ENCODE measurements at regions not wholly inside any gene's neighbourhood (a gene's known extent, or its start where the extent isn't known, plus 50 kb on each side); places are given as distances from the start of the nearest gene placed in this dataset.
"Not testable (repeated sequence)": the region's sequence is repeated elsewhere in the genome, so short reads cannot be mapped to it uniquely, and the experiment has no call there.

DNA sequence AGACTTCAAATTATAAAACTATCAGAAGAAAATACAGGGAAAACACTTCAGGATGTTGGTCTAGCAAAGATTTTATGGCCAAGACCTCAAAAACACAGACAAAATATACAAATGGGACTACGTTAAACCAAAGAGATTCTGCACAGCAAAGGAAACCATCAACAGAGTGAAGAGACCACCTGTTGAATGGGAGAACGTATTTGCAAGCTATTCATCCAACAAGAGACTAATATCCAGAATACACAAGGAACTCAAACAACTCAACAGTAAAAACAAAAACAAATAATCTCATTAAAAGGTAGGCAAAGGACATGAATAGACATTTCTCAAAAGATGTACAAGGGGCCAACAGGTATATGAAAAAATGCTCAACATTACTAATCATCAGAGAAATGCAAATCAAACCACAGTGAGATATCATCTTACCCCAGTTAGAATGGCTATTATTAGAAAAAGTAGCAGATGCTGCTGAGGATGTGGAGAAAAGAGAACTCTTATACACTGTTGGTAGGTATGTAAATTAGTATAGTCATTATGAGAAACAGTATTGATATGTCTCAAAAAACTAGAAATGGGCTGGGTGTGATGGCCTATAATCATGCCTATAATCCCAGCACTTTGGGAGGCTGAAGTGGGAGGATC lies 112.6 kb downstream of the LRIG2 start:
- DNase-seq: no peak

- DNase-seq: no peak
Observed at GRCh38 chr1:113190078-113190477, 117.1 kb downstream of the LRIG2 start.

GRCh38 chr1:113190930-113191329 lies 117.9 kb downstream of the LRIG2 start:
- DNase-seq: no peak

- peak; percentile 7 for DNase-seq
Observed at GRCh38 chr1:113191579-113192076, 118.6 kb downstream of the LRIG2 start.

- no peak for DNase-seq
Observed at GRCh38 chr1:113192242-113192641, 119.2 kb downstream of the LRIG2 start.

DNA sequence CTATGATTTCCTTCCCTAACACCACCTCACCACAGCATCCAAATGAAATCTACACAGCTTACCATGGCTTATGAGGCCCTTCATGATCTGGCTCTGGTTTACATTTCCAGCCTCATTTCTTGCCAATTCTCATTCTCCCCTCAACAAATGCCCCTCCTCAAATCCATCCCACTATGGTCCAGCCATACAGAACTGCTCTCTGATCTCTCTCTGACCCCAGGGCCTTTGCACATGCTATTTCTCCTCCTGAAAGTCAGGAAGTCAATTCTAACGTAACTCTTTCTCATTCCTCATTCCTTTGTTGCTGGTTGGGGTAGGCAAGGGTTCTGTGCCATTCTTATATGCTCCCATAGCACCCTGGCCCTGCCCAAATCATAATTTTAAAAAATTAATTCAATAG lies 120.0 kb downstream of the LRIG2 start:
- no peak for DNase-seq

- no peak for DNase-seq
Observed at GRCh38 chr1:113194846-113195830, 122.1 kb downstream of the LRIG2 start.

- no peak for DNase-seq
Observed at GRCh38 chr1:113197719-113198330, 124.8 kb downstream of the LRIG2 start.

GRCh38 chr1:113198806-113199205 lies 125.8 kb downstream of the LRIG2 start:
- DNase-seq: no peak

DNA sequence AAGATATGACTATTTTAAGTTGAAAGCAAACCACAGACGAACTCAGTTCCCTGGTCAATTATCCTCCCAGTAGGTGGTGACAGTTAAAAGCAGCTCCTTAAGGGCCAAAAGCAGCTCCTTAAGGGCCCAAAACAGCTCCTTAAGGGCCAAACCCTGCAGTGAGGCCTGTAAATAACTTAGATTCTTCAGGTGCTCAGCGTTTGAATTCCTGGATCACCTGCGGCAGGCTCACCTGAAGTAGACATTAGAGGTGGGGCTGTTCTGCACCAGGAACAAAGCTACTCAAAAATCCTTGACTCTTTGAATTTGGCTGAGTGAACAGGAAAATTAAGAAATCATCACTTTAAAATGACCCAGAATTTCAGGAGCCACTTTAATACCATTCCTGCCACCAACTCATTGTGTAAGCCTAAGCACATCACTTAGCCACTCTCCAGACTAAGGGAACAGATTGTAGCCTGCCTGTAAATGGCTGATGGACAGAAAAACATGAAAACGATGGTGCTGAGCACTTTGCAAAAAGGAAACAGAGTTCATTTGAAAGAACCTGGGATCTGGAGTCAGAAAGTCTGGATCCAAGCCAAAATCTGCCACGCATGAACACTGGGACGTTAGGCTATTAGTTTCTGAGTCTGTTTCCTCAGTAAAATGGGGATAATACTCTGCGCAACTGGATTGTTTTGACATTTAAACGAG lies 126.9 kb downstream of the LRIG2 start:
- no peak for DNase-seq

DNA sequence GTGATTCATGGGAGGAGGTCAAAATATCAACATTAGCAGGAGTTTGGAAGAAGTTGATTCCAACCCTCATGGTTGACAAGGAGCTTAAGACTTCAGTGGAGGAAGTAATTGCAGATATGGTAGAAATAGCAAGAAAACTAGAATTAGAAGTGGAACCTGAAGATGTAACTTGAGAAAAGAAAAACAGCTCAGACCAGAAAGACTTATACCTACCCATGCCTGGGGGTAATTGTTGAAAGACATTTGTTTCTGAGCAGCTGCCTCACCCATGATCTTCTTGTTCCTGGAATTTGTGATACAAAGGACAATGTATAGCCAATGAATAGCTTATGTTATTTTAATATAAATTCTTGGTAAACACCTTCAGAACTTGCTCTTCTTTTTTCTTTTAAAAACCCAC lies 128.6 kb downstream of the LRIG2 start:
- DNase-seq: no peak

- no peak for DNase-seq
Observed at GRCh38 chr1:113205980-113206766, 133.2 kb downstream of the LRIG2 start.

DNA sequence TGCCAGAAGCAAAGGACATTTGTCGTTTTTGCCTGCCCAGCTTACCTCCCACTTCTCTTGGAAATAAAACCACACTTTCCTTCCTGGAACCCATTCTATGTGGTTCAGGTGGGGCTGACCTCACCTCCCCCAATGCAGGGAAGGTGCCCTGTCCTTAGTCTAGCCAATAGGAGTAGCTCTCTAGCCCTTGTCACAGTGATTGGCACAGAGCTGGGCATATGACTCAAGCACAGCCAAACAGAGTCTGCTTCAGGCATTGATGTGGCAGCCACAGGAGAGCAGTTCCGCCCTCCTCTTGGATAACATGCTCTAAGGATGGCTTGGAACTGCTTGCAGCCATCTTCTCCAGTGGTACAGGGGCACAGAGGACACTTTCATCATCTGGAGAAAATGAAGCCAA lies 134.0 kb downstream of the LRIG2 start:
- DNase-seq: no peak

- no peak for DNase-seq
Observed at GRCh38 chr1:113207457-113207856, 134.5 kb downstream of the LRIG2 start.

DNA sequence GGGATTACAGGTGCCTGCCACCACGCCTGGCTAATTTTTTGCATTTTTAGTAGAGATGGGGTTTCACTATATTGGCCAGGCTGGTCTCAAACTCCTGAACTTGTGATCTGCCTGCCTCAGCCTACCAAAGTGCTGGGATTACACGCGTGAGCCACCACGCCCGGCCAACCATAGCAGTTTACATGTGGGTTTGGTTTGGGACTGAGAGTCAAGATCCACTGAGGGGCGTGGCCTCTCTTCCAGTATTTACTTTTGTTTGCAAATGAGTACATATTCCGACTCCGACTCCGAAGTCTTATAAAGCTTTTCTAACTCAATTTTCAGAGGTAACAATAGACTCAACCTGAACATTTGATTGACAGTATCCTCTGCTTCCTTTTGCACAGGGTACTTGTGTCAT lies 135.4 kb downstream of the LRIG2 start:
- DNase-seq: not testable (repeated sequence)

GRCh38 chr1:113210248-113210647 lies 137.2 kb downstream of the LRIG2 start:
- no peak for DNase-seq

DNA sequence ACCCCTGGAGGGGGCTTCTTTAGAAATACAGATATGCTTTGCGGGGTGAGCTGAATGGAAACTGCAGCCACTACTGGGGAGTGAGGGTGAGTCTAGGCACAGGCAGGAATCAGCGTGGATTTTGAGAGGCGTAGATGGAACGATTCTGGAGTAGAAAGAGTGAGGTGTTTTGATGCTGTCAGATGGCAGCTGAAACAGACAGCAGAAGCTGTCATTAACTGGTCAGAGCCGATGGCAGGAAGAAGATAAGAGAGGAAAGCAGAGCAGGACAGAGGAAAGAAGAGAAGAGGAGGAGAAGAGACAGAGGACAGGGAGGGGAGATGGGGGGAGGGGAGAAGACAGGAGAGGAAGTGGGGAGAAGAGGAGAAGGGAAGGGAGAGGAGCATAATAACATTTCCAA lies 138.5 kb downstream of the LRIG2 start:
- DNase-seq: no peak

- no peak for DNase-seq
Observed at GRCh38 chr1:113215015-113215414, 142.0 kb downstream of the LRIG2 start.

DNA sequence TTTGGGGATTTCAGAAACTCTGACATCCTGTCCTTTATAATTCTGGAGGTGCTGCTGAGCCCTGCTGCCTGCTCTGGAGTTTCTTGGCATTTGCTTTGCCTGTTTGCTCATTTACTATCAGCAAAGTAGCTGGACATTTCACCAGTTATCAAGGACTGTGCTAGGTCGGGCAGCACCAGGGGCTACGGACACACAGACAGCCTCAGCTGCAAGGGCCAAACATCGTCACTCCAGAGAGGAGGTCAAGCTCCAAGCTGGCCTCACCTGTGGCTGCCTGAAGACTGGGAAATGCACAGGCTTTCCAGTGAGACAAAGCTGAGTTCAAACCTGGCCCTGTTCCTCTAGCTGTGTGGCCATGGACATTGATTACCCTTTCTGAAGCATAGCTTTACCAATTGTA lies 143.7 kb downstream of the LRIG2 start:
- DNase-seq: no peak

DNA sequence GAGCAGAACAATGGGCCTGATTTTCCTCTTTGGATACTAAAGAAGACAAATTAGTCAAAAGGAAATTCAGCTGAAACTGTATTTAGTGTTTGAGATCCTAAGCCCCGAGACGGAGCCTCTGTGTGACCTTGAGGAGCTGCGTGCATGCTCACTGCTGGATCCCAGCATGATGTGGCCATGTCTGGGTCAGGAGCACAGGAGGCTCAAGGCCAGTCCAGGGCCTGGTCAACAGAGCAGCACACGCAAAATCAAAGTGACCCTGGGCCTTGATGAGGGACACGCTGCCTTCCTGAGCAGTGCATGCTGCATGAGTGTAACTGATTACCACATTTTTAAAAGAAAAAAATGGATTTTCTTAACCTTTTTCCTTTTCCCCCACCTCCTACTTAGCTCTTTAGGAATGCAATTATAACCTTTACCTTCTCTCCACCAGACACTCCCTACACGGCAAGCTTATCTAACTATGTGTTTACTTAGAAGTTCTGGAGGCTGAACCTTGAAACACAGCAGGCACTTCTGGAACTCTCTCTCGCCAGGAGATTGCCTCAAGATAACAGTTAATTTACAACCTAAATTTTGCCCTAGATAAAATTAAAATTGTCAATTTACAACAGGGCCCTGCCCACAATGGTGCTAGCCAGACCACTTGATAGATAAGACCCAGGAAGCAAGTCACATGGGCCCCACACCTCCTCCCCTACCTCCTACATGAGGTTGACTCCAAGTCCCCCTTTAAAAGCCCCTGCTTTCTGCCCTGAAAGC lies 144.6 kb downstream of the LRIG2 start:
- DNase-seq: no peak

DNA sequence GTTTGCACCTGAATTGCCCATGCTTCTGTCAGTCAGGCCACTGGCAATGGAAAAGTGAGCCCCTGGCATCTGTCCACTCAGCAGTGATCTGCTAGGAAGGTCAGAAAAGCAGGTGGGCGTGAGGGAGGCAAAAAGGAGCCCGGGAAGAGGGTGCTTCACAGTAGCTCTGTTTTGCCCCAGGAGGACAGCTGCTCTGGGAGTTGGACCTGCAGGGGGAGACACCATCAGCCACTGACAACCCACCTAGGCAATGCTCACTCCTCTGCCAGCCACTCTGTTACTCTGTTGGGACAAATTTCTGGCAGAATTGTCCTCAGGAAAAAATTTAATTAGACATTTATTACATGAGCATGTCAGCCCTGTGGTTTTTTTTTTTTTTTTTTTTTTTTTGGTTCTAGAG lies 146.4 kb downstream of the LRIG2 start:
- DNase-seq: no peak

Data from NCI-H2029 treated with DMSO at 0.1 percent for 48 hours (cell line).